ENCODE measurements at regions not wholly inside any gene's neighbourhood (a gene's known extent, or its start where the extent isn't known, plus 50 kb on each side); places are given as distances from the start of the nearest gene placed in this dataset.

GRCh38 chr7:49127359-49127913, 203.1 kb downstream of the CDC14C start:
- FAIRE-seq (no peak), DNase-seq (ENCODE audit: low read depth) (no peak)
- Mint-ChIP-seq H3K36me3 (ENCODE audit: low read depth, unreplicated experiment) (no peaks in the 10 kb centered on the region), H3K27me3 (ENCODE audit: low read depth, unreplicated experiment) (peaks cover 2% of the 10 kb centered on the region), H3K9me3 (ENCODE audit: unreplicated experiment) (no peaks in the 10 kb centered on the region), H3K4me3 (ENCODE audit: unreplicated experiment) (no peak overlapping the region), H3K27ac (ENCODE audit: unreplicated experiment) (no peak overlapping the region), H3K4me1 (ENCODE audit: low read depth, unreplicated experiment) (no peaks in the 10 kb centered on the region)
- Histone ChIP-seq H3K9me3 (ENCODE audit: insufficient read depth, low read depth, low read length) (peaks cover 3% of the 10 kb centered on the region), H2AFZ (ENCODE audit: low read depth, low read length) (no peak overlapping the region), H3K4me1 (ENCODE audit: insufficient read depth, low read length) (no peaks in the 10 kb centered on the region), H3K79me2 (ENCODE audit: insufficient read depth, low read length) (no peaks in the 10 kb centered on the region), H3K27me3 (ENCODE audit: insufficient read depth, low read length) (no peaks in the 10 kb centered on the region), H3K9ac (ENCODE audit: low read length) (no peak overlapping the region), H3K4me2 (ENCODE audit: low read length) (no peak overlapping the region), H3K36me3 (ENCODE audit: insufficient read depth, low read length) (no peaks in the 10 kb centered on the region), H4K20me1 (ENCODE audit: insufficient read depth, low read length) (no peaks in the 10 kb centered on the region), H3K27ac (ENCODE audit: low read depth, low read length) (no peak overlapping the region), H3K4me3 (ENCODE audit: insufficient read depth, low read depth, low read length) (no peak overlapping the region)
- TF ChIP-seq CTCF (IDR thresholded peaks at IDR 0.05; ENCODE audit: insufficient read depth, low read depth, low read length) (no peak), EZH2 (IDR thresholded peaks at IDR 0.05; ENCODE audit: insufficient read depth, low read length) (no peak)

- peaks cover 6% of the 10 kb centered on the region for H3K27me3 Mint-ChIP-seq (ENCODE audit: low read depth, unreplicated experiment)
- H3K4me1 ChIP-seq (ENCODE audit: insufficient read depth, low read length): no peaks in the 10 kb centered on the region
- H3K9ac ChIP-seq (ENCODE audit: low read length): no peak overlapping the region
- H3K27ac Mint-ChIP-seq (ENCODE audit: unreplicated experiment): no peak overlapping the region
- H3K9me3 Mint-ChIP-seq (ENCODE audit: unreplicated experiment): no peaks in the 10 kb centered on the region
- no peaks in the 10 kb centered on the region for H3K27me3 ChIP-seq (ENCODE audit: insufficient read depth, low read length)
- no peaks in the 10 kb centered on the region for H4K20me1 ChIP-seq (ENCODE audit: insufficient read depth, low read length)
- H3K79me2 ChIP-seq (ENCODE audit: insufficient read depth, low read length): no peaks in the 10 kb centered on the region
- TF ChIP-seq CTCF (IDR thresholded peaks at IDR 0.05; ENCODE audit: insufficient read depth, low read depth, low read length) (no peak), EZH2 (IDR thresholded peaks at IDR 0.05; ENCODE audit: insufficient read depth, low read length) (no peak)
- FAIRE-seq (no peak), DNase-seq (ENCODE audit: low read depth) (no peak)
- H3K4me3 ChIP-seq (ENCODE audit: insufficient read depth, low read depth, low read length): no peak overlapping the region
- H3K9me3 ChIP-seq (ENCODE audit: insufficient read depth, low read depth, low read length): no peaks in the 10 kb centered on the region
- no peaks in the 10 kb centered on the region for H3K4me1 Mint-ChIP-seq (ENCODE audit: low read depth, unreplicated experiment)
- H3K36me3 ChIP-seq (ENCODE audit: insufficient read depth, low read length): no peaks in the 10 kb centered on the region
- no peak overlapping the region for H2AFZ ChIP-seq (ENCODE audit: low read depth, low read length)
- H3K4me2 ChIP-seq (ENCODE audit: low read length): no peak overlapping the region
- no peaks in the 10 kb centered on the region for H3K36me3 Mint-ChIP-seq (ENCODE audit: low read depth, unreplicated experiment)
- H3K4me3 Mint-ChIP-seq (ENCODE audit: unreplicated experiment): no peak overlapping the region
- H3K27ac ChIP-seq (ENCODE audit: low read depth, low read length): no peak overlapping the region
These were observed 213.6 kb downstream of the CDC14C start for GRCh38 chr7:49137978-49138377.

GRCh38 chr7:49150486-49150885, 226.1 kb downstream of the CDC14C start:
- no peak for DNase-seq (ENCODE audit: low read depth)
- no peak for FAIRE-seq

More at GRCh38 chr7:49150486-49150885, 226.1 kb downstream of the CDC14C start:
- H3K4me3 ChIP-seq (ENCODE audit: insufficient read depth, low read depth, low read length): no peak overlapping the region
- no peak overlapping the region for H2AFZ ChIP-seq (ENCODE audit: low read depth, low read length)
- H3K27me3 ChIP-seq (ENCODE audit: insufficient read depth, low read length): no peaks in the 10 kb centered on the region
- H3K4me1 ChIP-seq (ENCODE audit: insufficient read depth, low read length): no peaks in the 10 kb centered on the region
- no peak overlapping the region for H3K4me2 ChIP-seq (ENCODE audit: low read length)
- Mint-ChIP-seq H3K9me3 (ENCODE audit: unreplicated experiment) (no peaks in the 10 kb centered on the region), H3K27ac (ENCODE audit: unreplicated experiment) (no peak overlapping the region), H3K36me3 (ENCODE audit: low read depth, unreplicated experiment) (no peaks in the 10 kb centered on the region), H3K4me3 (ENCODE audit: unreplicated experiment) (no peak overlapping the region), H3K4me1 (ENCODE audit: low read depth, unreplicated experiment) (no peaks in the 10 kb centered on the region), H3K27me3 (ENCODE audit: low read depth, unreplicated experiment) (no peaks in the 10 kb centered on the region)
- no peaks in the 10 kb centered on the region for H3K9me3 ChIP-seq (ENCODE audit: insufficient read depth, low read depth, low read length)
- H3K9ac ChIP-seq (ENCODE audit: low read length): no peak overlapping the region
- no peaks in the 10 kb centered on the region for H3K36me3 ChIP-seq (ENCODE audit: insufficient read depth, low read length)
- no peaks in the 10 kb centered on the region for H3K79me2 ChIP-seq (ENCODE audit: insufficient read depth, low read length)
- H4K20me1 ChIP-seq (ENCODE audit: insufficient read depth, low read length): no peaks in the 10 kb centered on the region
- TF ChIP-seq EZH2 (IDR thresholded peaks at IDR 0.05; ENCODE audit: insufficient read depth, low read length): no peak
- TF ChIP-seq CTCF (IDR thresholded peaks at IDR 0.05; ENCODE audit: insufficient read depth, low read depth, low read length): no peak
- H3K27ac ChIP-seq (ENCODE audit: low read depth, low read length): no peak overlapping the region

All from astrocyte (in vitro differentiated cells and primary cell).